Activated naive CD4-positive, alpha-beta T cell treated with anti-CD3 and anti-CD28 coated beads, Interleukin-2, amount 50 U/mL, for 72 hours (primary cell): ENCODE measurements at regions not wholly inside any gene's neighbourhood (a gene's known extent, or its start where the extent isn't known, plus 50 kb on each side); places are given as distances from the start of the nearest gene placed in this dataset.
"Not testable (repeated sequence)": the region's sequence is repeated elsewhere in the genome, so short reads cannot be mapped to it uniquely, and the experiment has no call there.

Experiments
- ATAC-seq, 2 donors: fragments of 150-1000 bp; cut with Tn5 transposase; 2 replicates each; pipeline ENCODE4 v1.10.0; 2021; ENCODE audit warnings: mild to moderate bottlenecking in 2 of 2, moderate library complexity in 2 of 2
- DNase-seq, 2 donors: peaks; one replicate each; pipeline ENCODE4 v3.0.0; 2021 to 2022; ENCODE audit warnings: low spot score in 2 of 2
- H3K27ac Mint-ChIP-seq, 2 donors: one replicate each; pipeline ENCODE4 v1.8.0; 2022; ENCODE audit warnings: mild to moderate bottlenecking in 2 of 2, mixed read lengths in 2 of 2
- H3K36me3 Mint-ChIP-seq, 2 donors: one replicate each; pipeline ENCODE4 v1.8.0; 2022; ENCODE audit warnings: mixed read lengths in 2 of 2
- H3K9me3 Mint-ChIP-seq, 2 donors: one replicate each; pipeline ENCODE4 v1.8.0; 2022; ENCODE audit warnings: mixed read lengths in 2 of 2

- Mint-ChIP-seq H3K36me3 (peaks cover 0 to 5% of the 10 kb centered on the region in 2 donors), H3K27ac (no peak overlapping the region), H3K9me3 (peaks cover 4 to 8% of the 10 kb centered on the region in 2 donors)
- DNase-seq (no peak), ATAC-seq (no peak)
These were observed 73.7 kb downstream of the GEMIN8 start for GRCh38 chrX:13955975-13956374.

- Mint-ChIP-seq H3K27ac (no peak overlapping the region), H3K36me3 (peaks cover 0 to 5% of the 10 kb centered on the region in 2 donors), H3K9me3 (peaks cover 4 to 8% of the 10 kb centered on the region in 2 donors)
- no peak for ATAC-seq
- DNase-seq = no peak
These were observed 74.5 kb downstream of the GEMIN8 start for GRCh38 chrX:13955095-13955647.

- no peak for ATAC-seq
- H3K9me3 Mint-ChIP-seq = peaks cover 0 to 4% of the 10 kb centered on the region in 2 donors
These were observed 77.1 kb downstream of the GEMIN8 start for GRCh38 chrX:13952581-13952980.

GRCh38 chrX:13946223-13946622, 83.5 kb downstream of the GEMIN8 start:
- DNase-seq, H3K36me3 Mint-ChIP-seq, H3K9me3 Mint-ChIP-seq, H3K27ac Mint-ChIP-seq, ATAC-seq: not testable (repeated sequence)

More at GRCh38 chrX:13952581-13952980, 77.1 kb downstream of the GEMIN8 start:
- H3K36me3 Mint-ChIP-seq = no peaks in the 10 kb centered on the region
- H3K27ac Mint-ChIP-seq = no peak overlapping the region
- DNase-seq = no peak

- not testable (repeated sequence) for H3K36me3 Mint-ChIP-seq, H3K9me3 Mint-ChIP-seq, ATAC-seq, H3K27ac Mint-ChIP-seq, DNase-seq
These were observed 83.9 kb downstream of the GEMIN8 start for GRCh38 chrX:13945787-13946186.

- no peak for DNase-seq
- Mint-ChIP-seq H3K27ac (no peak overlapping the region), H3K9me3 (no peaks in the 10 kb centered on the region), H3K36me3 (no peaks in the 10 kb centered on the region)
- no peak for ATAC-seq
These were observed 89.0 kb downstream of the GEMIN8 start for GRCh38 chrX:13940671-13941070.

- no peak for DNase-seq
- no peak for ATAC-seq
These were observed 89.7 kb downstream of the GEMIN8 start for GRCh38 chrX:13939741-13940597.

GRCh38 chrX:13938829-13939530, 90.7 kb downstream of the GEMIN8 start:
- no peak for ATAC-seq
- no peak overlapping the region for H3K27ac Mint-ChIP-seq
- no peak for DNase-seq
- H3K36me3 Mint-ChIP-seq = no peaks in the 10 kb centered on the region
- H3K9me3 Mint-ChIP-seq = no peaks in the 10 kb centered on the region

More at GRCh38 chrX:13939741-13940597, 89.7 kb downstream of the GEMIN8 start:
- H3K36me3 Mint-ChIP-seq = no peaks in the 10 kb centered on the region
- no peak overlapping the region for H3K27ac Mint-ChIP-seq
- H3K9me3 Mint-ChIP-seq = no peaks in the 10 kb centered on the region

GRCh38 chrX:13938051-13938828, 91.5 kb downstream of the GEMIN8 start:
- DNase-seq = no peak
- Mint-ChIP-seq H3K27ac (no peak overlapping the region), H3K9me3 (no peaks in the 10 kb centered on the region), H3K36me3 (no peaks in the 10 kb centered on the region)
- no peak for ATAC-seq

GRCh38 chrX:13937370-13938050, 92.2 kb downstream of the GEMIN8 start:
- H3K27ac Mint-ChIP-seq = no peak overlapping the region
- ATAC-seq = no peak
- no peaks in the 10 kb centered on the region for H3K36me3 Mint-ChIP-seq
- H3K9me3 Mint-ChIP-seq = no peaks in the 10 kb centered on the region
- no peak for DNase-seq

- H3K9me3 Mint-ChIP-seq = no peaks in the 10 kb centered on the region
- DNase-seq (no peak), ATAC-seq (no peak)
- H3K27ac Mint-ChIP-seq = no peak overlapping the region
- no peaks in the 10 kb centered on the region for H3K36me3 Mint-ChIP-seq
These were observed 93.0 kb downstream of the GEMIN8 start for GRCh38 chrX:13936521-13937225.

- Mint-ChIP-seq H3K36me3 (no peaks in the 10 kb centered on the region), H3K27ac (no peak overlapping the region), H3K9me3 (no peaks in the 10 kb centered on the region)
- DNase-seq = no peak
- ATAC-seq = no peak
These were observed 95.0 kb downstream of the GEMIN8 start for GRCh38 chrX:13934731-13935130.

- H3K27ac Mint-ChIP-seq = no peak overlapping the region
- H3K36me3 Mint-ChIP-seq = no peaks in the 10 kb centered on the region
- H3K9me3 Mint-ChIP-seq = no peaks in the 10 kb centered on the region
- DNase-seq = no peak
- ATAC-seq = no peak
These were observed 95.8 kb downstream of the GEMIN8 start for GRCh38 chrX:13933851-13934250.

- H3K27ac Mint-ChIP-seq = no peak overlapping the region
- no peaks in the 10 kb centered on the region for H3K36me3 Mint-ChIP-seq
- no peak for DNase-seq
- no peaks in the 10 kb centered on the region for H3K9me3 Mint-ChIP-seq
- no peak for ATAC-seq
These were observed 96.3 kb downstream of the GEMIN8 start for GRCh38 chrX:13933352-13933751.

- DNase-seq (no peak), ATAC-seq (no peak)
- Mint-ChIP-seq H3K9me3 (no peaks in the 10 kb centered on the region), H3K36me3 (no peaks in the 10 kb centered on the region), H3K27ac (no peak overlapping the region)
These were observed 97.3 kb downstream of the GEMIN8 start for GRCh38 chrX:13932416-13932815.

- ATAC-seq = no peak
- Mint-ChIP-seq H3K27ac (no peak overlapping the region), H3K9me3 (no peaks in the 10 kb centered on the region), H3K36me3 (no peaks in the 10 kb centered on the region)
- no peak for DNase-seq
These were observed 102.5 kb downstream of the GEMIN8 start for GRCh38 chrX:13927175-13927574.
